Ectodermal cell (in vitro differentiated cells): ENCODE measurements at regions not wholly inside any gene's neighbourhood (a gene's known extent, or its start where the extent isn't known, plus 50 kb on each side); places are given as distances from the start of the nearest gene placed in this dataset.

Experiments
- H3K27ac ChIP-seq: 2 replicates; pipeline ENCODE4 v1.7.0; 2013; ENCODE audit warnings: mild to moderate bottlenecking, low read depth, low read length; ENCODE audit not compliant: insufficient read depth, poor library complexity, severe bottlenecking
- H3K27me3 ChIP-seq: 2 replicates; pipeline ENCODE4 v1.7.0; 2013; ENCODE audit warnings: mild to moderate bottlenecking, low read length; ENCODE audit not compliant: insufficient read depth, control insufficient read depth, poor library complexity, severe bottlenecking
- H3K36me3 ChIP-seq: one replicate; pipeline ENCODE4 v1.7.0; 2013; ENCODE audit warnings: low read length; ENCODE audit not compliant: control insufficient read depth, insufficient read depth
- H3K4me1 ChIP-seq: one replicate; pipeline ENCODE4 v1.7.0; 2013; ENCODE audit warnings: low read length; ENCODE audit not compliant: control insufficient read depth, insufficient read depth
- H3K4me3 ChIP-seq: 2 replicates; pipeline ENCODE4 v1.7.0; 2013; ENCODE audit warnings: low read depth, low read length, control low read depth; ENCODE audit not compliant: insufficient read depth
- H3K9me3 ChIP-seq: 2 replicates; pipeline ENCODE4 v1.7.0; 2013; ENCODE audit warnings: mild to moderate bottlenecking, low read length, moderate library complexity; ENCODE audit not compliant: control insufficient read depth
- WGBS, 2 experiments: methylation state at CpG; one replicate each; pipeline ENCODE4 v1.1.7; 2013; ENCODE audit warnings: missing lambda C conversion rate in 2 of 2; 5-methylcytosine and 5-hydroxymethylcytosine counted together

- Histone ChIP-seq H3K4me1 (no peaks in the 10 kb centered on the region), H3K27ac (no peak overlapping the region), H3K9me3 (no peaks in the 10 kb centered on the region), H3K4me3 (no peak overlapping the region), H3K27me3 (no peaks in the 10 kb centered on the region), H3K36me3 (no peaks in the 10 kb centered on the region)
- WGBS, 2 experiments: 88 to 92% methylated on average over 1 of the region's 1 CpG
Observed at GRCh38 chr12:127767656-127768055, 499.3 kb upstream of the TMEM132C start.

DNA sequence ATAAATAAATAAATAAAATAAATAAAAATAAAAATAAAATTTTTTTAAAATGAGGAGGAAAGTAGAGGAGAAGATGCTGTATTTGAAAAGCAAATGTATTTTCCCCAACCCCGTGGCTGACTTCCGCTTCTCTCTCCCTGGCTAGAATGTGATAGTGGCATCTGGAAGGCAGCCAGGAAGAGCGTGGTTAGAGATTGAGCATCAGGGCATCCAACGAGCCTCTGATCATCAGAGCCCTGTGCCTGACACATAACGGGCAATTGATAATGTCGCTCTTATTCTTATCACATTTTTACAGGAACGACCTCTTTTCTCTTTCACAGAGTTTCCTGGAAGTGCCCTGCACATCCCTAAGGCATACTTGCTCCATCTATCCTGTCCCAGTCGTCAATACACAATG, 496.9 kb upstream of the TMEM132C start:
- Histone ChIP-seq H3K27ac (no peak overlapping the region), H3K27me3 (no peaks in the 10 kb centered on the region), H3K4me1 (no peaks in the 10 kb centered on the region), H3K9me3 (no peaks in the 10 kb centered on the region), H3K4me3 (no peak overlapping the region), H3K36me3 (no peaks in the 10 kb centered on the region)
- WGBS, 2 experiments: 87 to 89% methylated on average over 8 of the region's 8 CpGs

GRCh38 chr12:127771546-127771945, 495.4 kb upstream of the TMEM132C start:
- Histone ChIP-seq H3K27ac (no peak overlapping the region), H3K4me3 (no peak overlapping the region), H3K36me3 (no peaks in the 10 kb centered on the region), H3K27me3 (no peaks in the 10 kb centered on the region), H3K9me3 (no peaks in the 10 kb centered on the region), H3K4me1 (no peaks in the 10 kb centered on the region)
- 84 to 92% methylated on average over 3 of the region's 3 CpGs for WGBS, 2 experiments

DNA sequence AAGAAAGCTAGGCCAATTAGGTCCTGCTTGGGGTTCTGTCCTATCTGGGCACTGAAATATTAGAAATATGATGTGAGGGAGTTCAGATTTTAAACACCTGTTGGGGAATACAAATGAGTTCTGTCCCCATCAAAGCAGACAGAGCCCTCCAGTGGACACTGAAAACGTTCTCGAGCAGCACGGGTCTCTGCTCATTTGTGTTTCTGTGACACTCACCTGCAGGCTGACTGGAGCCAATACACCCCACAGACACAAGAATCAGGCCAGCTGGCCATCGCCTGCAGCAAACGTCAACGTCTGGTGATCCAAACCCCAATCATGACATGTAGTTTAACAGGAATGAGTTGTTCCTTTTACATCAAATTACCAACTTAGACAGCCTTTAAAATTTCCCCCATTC, 493.4 kb upstream of the TMEM132C start:
- Histone ChIP-seq H3K4me1 (peaks cover 8% of the 10 kb centered on the region), H3K9me3 (no peaks in the 10 kb centered on the region), H3K36me3 (no peaks in the 10 kb centered on the region), H3K4me3 (no peak overlapping the region), H3K27ac (no peak overlapping the region), H3K27me3 (no peaks in the 10 kb centered on the region)
- 51 to 53% methylated on average over 6 of the region's 6 CpGs for WGBS, 2 experiments

GRCh38 chr12:127774828-127775227, 492.1 kb upstream of the TMEM132C start:
- no peak overlapping the region for H3K4me3 ChIP-seq
- no peak overlapping the region for H3K27ac ChIP-seq
- H3K4me1 ChIP-seq: peaks cover 8% of the 10 kb centered on the region
- 90% methylated on average over 5 of the region's 5 CpGs for WGBS, 2 experiments
- no peaks in the 10 kb centered on the region for H3K9me3 ChIP-seq
- H3K27me3 ChIP-seq: no peaks in the 10 kb centered on the region
- no peaks in the 10 kb centered on the region for H3K36me3 ChIP-seq

DNA sequence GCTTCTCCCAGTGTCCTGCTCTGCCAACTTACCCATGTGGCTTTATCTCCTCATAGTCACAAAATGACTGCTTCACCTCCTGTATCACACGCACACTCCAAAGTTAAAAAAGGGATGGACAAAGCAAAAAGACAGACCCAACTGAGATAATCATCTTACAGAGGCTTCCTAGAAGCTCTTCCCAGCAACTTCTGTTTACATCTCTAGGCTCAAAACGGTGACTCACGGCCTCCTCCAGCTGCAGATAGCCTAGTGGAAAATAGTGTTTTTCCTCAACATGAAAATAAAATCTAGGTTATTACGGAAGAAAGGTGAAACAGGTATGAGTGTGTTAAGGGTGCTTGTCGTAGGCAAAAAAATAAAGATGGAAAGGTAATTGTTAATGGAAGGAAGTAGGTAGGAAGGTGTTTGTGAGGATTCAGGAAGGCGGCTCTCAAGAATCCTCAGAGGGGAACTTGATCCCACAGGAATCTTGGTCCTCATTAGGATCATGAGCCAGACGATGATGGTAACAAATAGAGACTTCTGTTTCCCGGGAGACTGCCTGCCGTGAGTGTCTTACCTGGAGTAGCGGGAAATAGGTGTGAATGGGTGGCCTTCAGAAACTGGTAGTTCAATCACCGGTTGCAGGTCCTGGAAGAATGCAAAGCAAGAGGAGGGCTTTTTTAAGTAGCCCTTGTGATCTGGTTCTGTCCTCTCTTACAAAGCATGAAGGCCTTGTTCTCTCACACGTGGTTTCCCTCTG, 487.5 kb upstream of the TMEM132C start:
- H3K9me3 ChIP-seq: no peaks in the 10 kb centered on the region
- H3K27me3 ChIP-seq: no peaks in the 10 kb centered on the region
- H3K27ac ChIP-seq: no peak overlapping the region
- 85 to 88% methylated on average over 12 of the region's 12 CpGs for WGBS, 2 experiments
- H3K36me3 ChIP-seq: no peaks in the 10 kb centered on the region
- H3K4me3 ChIP-seq: no peak overlapping the region
- H3K4me1 ChIP-seq: peaks cover 8% of the 10 kb centered on the region

- no peak overlapping the region for H3K27ac ChIP-seq
Observed at GRCh38 chr12:127780881-127781280, 486.1 kb upstream of the TMEM132C start.

DNA sequence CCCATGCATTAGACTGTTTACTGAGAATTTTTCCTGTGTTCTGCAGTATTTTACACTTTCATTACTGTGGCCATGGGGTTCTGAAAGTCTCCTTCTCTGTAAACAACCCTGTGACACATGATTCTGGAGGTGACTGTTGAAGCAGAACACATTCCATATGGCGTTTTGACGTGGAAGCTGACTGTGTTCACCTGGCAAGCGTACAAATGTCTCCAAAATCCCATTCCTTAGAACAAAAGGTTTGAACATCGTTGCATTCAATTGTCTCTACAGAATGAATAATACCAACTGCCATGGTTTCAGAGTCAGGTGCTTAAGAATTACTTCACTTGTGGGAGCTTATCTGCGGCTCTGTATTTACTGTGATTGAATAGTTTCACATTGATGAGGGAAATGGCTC, 485.6 kb upstream of the TMEM132C start:
- H3K27ac ChIP-seq: no peak overlapping the region
- H3K4me1 ChIP-seq: peaks cover 12% of the 10 kb centered on the region
- H3K27me3 ChIP-seq: no peaks in the 10 kb centered on the region
- no peaks in the 10 kb centered on the region for H3K9me3 ChIP-seq
- H3K36me3 ChIP-seq: no peaks in the 10 kb centered on the region
- 87 to 93% methylated on average over 5 of the region's 5 CpGs for WGBS, 2 experiments
- no peak overlapping the region for H3K4me3 ChIP-seq

More at GRCh38 chr12:127780881-127781280, 486.1 kb upstream of the TMEM132C start:
- WGBS, 2 experiments: 64 to 67% methylated on average over 6 of the region's 6 CpGs
- Histone ChIP-seq H3K4me1 (peaks cover 9% of the 10 kb centered on the region), H3K4me3 (no peak overlapping the region), H3K27me3 (no peaks in the 10 kb centered on the region), H3K36me3 (no peaks in the 10 kb centered on the region), H3K9me3 (no peaks in the 10 kb centered on the region)

- no peak overlapping the region for H3K4me3 ChIP-seq
- H3K9me3 ChIP-seq: no peaks in the 10 kb centered on the region
- H3K27ac ChIP-seq: no peak overlapping the region
- WGBS, 2 experiments: 76 to 77% methylated on average over 5 of the region's 5 CpGs
- no peaks in the 10 kb centered on the region for H3K27me3 ChIP-seq
- H3K36me3 ChIP-seq: no peaks in the 10 kb centered on the region
- H3K4me1 ChIP-seq: peaks cover 4% of the 10 kb centered on the region
Observed at GRCh38 chr12:127785540-127785939, 481.4 kb upstream of the TMEM132C start.

- H3K4me3 ChIP-seq: no peak overlapping the region
- H3K27ac ChIP-seq: no peak overlapping the region
- H3K27me3 ChIP-seq: no peaks in the 10 kb centered on the region
- WGBS, 2 experiments: 77 to 83% methylated on average over 7 to 8 of the region's 8 CpGs
- H3K9me3 ChIP-seq: no peaks in the 10 kb centered on the region
- H3K4me1 ChIP-seq: peaks cover 4% of the 10 kb centered on the region
- no peaks in the 10 kb centered on the region for H3K36me3 ChIP-seq
Observed at GRCh38 chr12:127785986-127786590, 480.9 kb upstream of the TMEM132C start.
